NCI-H524 (cell line): ENCODE measurements at regions not wholly inside any gene's neighbourhood (a gene's known extent, or its start where the extent isn't known, plus 50 kb on each side); places are given as distances from the start of the nearest gene placed in this dataset.
"Not testable (repeated sequence)": the region's sequence is repeated elsewhere in the genome, so short reads cannot be mapped to it uniquely, and the experiment has no call there.

Source experiments
- DNase-seq, 2 experiments: peaks; one replicate each; lab custom pipeline; 2025; lab: John Stamatoyannopoulos, UW

DNA sequence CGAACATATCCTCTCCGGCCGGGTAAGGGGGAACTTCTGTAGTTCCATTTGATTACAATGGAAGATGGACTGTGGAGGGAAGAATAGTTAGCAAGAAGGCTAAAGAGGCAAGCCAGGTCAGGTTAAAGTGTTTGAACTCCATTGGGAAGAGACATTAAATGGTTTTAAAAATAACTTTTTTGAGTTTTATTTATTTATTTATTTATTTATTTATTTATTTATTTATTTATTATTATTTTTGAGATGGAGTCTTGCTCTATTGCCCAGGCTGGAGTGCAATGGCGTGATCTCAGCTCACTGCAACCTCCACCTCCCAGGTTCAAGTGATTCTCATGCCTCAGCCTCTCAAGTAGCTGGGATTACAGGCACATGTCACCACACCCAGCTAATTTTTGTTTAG lies 441.9 kb downstream of the TOX3 start:
- DNase-seq = not testable (repeated sequence)

DNA sequence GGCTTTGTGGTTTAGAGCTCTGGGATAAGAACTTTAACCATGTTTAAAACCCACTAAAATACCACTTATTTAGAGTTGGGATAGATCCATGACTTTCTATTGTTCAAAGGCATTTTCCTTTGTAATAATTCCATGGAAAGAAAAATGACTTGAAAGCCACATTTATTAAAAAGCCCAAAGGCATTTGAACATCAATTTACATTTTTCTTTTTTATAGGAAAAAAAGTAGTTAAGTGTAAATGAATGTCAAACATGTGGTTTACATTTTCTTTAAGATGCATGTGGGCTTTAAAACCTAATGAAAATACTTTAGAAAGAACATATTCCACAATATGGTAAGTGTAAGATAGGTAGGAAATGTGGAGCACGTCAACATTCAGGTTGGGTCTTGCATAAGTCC lies 443.2 kb downstream of the TOX3 start:
- no peak for DNase-seq

DNA sequence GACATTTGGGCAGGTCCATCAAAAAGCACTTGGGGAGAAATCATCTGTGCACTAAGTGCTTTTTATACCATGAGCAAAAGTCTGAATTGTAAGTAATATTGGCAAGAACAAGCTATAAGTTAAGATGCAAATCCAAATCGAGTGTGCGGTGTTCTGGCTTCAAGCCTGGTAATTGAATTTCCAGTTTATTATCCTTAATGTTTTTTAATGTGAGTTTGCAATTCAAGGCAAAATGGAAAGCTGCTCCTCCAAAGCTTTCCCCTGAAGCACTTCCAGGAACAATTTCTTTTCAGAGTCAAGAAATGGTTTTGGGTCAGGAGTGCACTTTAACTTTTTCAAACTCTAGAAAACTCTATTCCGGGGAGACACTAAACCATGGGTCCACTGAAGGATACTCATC lies 445.7 kb downstream of the TOX3 start:
- no peak for DNase-seq

DNA sequence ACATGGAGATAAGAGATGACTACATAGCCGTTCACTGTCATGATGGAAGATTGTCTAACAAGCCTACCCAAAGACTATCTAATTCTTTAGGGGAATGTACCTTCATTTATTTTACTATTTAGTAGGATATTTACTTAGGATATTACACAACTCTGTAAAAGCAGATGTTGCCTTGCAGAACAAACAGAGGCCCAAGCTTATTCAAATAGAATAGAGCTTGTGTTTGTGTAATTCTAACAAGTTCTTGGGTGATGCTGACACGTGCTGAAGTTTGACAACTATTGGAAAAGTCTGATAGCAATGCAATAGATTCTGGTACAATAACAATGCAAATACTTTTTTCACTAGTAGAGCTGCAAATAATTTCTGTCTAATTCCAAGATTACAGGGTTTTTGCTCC lies 447.6 kb downstream of the TOX3 start:
- DNase-seq = no peak

GRCh38 chr16:52095471-52095870 lies 451.5 kb downstream of the TOX3 start:
- peak in 1 of 2 experiments; percentile 2 for DNase-seq

DNA sequence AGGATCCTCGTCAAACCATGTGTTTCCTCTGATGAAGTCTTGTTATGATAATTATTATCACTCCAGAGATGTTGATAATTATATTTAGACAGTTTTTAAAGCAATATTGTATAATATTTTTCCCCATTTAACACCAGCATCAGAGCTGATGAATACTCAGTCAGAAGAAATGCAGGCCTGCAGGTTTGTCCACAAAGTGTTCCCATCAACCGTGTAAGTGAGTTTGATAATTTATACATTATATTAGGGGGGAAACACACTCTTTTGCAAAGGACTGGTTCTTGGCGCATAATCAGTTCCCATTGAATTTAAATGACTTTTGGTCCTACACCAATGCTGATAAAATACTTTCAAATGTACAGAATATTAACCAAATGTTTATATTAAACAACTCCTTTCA lies 454.8 kb downstream of the TOX3 start:
- no peak for DNase-seq

GRCh38 chr16:52090080-52090479 lies 456.9 kb downstream of the TOX3 start:
- no peak for DNase-seq

DNA sequence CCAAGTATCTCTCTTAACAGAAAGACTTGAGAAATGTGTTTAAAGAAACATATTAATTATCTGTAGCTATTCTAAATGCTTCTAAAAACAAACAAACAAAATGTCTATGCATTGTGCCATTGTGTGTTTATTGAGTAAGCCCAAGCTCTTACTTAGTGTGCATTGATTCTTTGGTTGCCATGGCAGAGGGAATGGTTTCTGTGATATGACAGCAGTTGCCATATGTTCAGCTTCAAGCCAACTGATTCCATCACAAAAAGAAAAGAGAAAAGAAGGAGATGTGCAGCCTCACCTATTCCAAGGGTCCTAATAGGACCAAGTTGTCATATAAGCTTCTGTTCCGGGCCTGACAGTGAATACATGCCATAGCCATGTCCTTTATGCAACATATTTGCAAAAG lies 457.5 kb downstream of the TOX3 start:
- DNase-seq = no peak

DNA sequence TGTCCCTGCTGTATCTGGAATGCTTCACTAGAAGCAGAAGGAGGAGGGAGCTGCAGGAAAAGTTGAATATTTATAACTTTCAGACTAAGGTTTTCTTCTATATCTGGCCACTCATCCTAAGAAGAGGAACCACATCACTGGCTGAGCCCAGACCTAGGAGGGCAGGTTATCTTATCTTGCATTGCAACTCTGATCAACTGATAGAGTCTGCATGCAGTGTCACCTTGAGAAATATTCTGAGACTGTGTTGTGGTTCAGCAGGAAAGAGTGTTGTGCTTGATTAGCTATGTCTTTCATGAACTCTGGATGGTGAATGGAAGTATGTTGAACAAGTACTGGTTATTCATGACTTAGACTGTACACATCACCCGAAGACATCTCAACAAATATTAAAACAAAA lies 460.0 kb downstream of the TOX3 start:
- DNase-seq = no peak

DNA sequence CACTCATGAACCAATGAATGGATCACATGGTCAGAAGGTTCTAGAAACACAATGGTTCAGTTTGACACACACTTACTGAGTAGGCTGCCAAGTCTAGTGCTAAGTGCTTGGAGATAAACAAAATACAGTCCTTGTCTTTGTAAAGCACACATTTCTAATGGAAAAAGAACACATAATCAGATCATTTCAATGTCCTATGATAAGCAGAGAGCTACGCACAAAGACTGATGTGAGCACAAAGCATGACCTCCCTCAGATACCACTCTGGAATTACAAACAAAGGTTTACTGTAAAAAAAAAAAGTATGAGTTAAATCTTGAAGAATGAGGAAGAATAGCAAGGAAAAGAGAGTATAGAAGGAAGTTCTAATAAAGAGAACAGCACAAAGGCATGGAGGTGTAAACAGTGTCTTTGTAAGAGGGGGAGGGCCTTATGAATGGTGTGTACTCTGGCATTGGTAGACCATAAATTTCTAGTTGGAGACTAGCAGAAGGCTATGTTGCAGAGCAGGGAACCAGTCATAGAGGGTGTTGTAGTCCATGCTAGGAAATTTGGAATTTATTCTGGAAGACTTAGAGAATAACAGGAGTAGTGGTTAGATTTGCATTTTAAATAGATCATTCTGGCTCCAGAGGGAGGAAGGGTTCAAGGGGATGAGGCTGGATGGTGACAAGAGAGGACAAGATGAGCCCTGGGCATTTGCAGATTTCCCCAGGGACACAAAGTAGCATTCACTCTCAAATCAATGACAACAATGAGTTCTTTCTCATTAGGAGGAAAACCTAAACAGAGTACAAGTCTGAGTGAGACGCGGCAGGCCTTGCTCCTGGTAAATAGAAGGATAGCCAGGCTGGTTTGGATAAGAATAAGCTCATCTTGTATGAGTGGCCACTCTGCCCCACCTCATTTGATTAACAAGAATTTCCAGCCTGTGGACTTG lies 468.0 kb downstream of the TOX3 start:
- no peak for DNase-seq

DNA sequence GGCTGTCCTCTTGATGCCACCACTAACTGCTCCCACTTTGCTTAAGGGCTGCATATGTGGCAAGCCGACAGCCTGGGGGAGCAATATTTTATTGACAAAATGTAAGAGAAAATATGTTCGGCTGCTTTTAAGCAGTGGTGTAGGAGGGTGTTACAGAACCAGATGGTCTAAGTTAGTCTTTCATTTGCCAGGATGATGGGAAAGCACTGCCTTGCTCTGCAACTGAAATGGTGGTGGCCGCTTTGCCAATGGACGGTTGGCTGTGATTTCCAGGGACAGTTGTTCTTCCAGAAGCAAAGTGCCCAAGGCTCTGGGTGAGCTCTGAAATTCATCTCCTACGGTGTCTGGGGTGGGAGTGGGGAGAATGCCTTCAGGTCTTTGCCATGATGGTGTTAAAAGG lies 469.3 kb downstream of the TOX3 start:
- DNase-seq = no peak

GRCh38 chr16:52076801-52077201 lies 470.1 kb downstream of the TOX3 start:
- DNase-seq = no peak

DNA sequence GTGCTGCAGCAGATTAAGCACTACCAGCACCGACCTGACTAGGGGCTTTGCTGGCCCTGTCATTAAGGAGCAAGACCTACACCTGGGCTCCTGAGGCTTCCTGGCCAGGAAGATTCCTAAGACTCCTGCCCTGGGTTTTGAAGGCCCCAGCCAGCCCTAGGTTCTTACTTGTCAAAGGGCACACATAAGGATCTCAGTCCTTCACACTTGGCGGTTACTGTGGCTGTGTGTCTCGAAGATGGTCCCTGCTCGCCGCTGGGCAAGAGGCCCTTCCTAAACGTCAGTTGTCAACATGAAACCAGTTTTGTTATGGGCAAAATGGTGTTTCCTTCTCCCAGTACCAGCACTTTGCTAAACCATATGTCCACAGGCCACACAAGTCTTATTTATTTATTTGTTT lies 470.6 kb downstream of the TOX3 start:
- no peak for DNase-seq

DNA sequence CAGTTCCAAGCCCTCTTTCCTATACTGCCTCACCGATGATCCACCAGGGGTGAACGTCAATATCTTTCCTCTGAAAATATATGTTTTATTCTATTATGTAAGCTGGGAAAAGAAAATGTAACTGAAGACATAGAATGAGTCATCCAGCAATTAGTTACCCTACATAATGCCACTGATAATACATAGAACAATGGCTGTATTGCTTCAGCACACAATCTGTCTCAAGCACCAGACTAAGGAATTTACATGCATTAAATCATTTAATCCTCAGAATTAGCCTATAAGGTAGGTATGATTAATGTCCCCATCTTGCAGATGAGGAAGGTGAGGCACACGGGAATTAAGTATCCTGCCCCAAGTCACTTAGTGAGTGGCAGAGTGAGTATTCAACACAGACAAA lies 472.8 kb downstream of the TOX3 start:
- DNase-seq = no peak

DNA sequence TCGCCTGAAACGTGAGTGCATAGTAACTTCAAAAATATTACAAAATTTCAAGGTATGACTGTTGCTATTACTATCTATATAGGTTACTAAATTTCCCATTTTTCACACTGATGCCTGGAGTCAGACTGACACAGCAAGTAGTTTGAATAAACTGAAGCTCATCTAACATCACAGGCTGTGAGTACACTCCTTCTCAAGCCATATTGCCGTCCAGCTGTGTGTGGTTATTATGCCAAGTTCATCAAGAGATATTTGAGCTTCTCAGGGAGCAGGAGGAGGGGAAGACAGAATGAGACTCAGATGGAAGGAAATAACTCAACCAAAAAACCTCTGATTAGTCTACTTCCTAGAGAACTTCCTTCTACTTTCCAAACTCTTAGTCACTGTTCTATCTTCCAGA lies 473.9 kb downstream of the TOX3 start:
- peak; percentile 61 to 79 for DNase-seq

DNA sequence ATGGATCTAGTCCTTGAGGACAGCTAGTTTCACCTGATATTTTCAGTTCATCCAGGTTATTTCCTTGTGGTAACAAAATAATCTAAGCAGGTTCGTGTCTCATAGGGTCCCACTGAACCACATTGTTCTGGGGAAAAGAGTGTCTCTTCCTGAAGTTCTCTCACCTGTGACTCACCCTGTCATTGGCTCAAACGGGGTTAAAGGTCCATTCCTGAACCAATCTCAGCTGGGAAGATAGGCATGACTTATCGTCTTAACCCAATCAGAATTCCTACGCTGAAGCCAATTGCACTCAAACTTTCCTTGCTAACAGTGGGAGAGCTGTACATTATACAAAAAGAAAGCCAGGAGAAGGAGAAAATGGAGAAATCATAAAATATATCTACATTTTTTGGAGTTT lies 475.8 kb downstream of the TOX3 start:
- DNase-seq = no peak

- no peak for DNase-seq
Observed at GRCh38 chr16:52070341-52071057, 476.4 kb downstream of the TOX3 start.

GRCh38 chr16:52069866-52070265 lies 477.1 kb downstream of the TOX3 start:
- peak in 1 of 2 experiments; percentile 68 for DNase-seq

DNA sequence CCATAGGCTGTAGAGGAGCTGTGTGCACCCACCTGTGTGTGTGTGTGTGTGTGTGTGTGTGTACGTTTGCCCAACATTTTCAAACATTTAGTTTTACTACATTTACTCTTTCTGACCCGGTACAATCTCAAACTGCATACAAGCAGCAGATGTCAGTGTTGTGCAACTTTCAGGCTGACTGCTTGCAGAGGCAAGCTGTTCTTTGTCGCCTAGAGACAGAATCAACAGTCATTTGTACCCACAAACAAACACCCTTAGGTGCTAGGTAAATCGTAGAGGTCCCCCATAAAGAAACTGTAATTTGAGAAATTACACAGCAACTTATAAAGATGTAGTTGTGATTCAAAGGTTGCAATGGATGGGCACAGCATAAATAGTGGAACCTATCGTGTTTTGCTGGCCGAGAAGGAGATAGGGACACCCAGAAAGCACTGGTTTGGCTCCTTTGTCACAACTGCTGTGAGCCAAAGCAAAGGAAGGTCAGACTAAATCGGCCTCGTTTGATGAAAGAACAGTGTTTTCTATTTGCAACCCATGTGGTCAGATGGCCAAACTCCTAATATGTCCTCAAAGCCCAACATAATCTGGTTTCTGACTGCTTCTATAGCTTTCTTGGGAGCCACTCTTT lies 478.4 kb downstream of the TOX3 start:
- DNase-seq = peak; percentile 6 to 56

GRCh38 chr16:52066962-52067361 lies 480.0 kb downstream of the TOX3 start:
- no peak for DNase-seq

DNA sequence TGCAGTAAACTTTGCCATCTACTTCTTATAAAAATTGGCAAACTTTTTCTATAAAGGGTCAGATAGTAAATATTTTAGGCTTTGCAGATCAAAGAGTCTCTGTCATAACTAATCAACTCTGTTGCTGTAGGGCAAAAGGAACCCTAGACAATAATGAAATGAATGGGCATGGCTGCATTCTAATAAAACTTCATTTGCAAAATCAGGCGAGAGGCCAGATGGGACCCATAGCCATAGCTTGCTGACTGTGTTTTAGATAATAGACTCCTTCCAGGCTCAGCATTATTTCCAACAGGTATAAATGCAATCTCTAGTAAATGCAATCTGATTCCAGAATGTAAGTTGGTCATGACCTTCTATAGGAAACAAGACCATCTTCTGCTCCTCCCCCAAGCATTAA lies 490.7 kb downstream of the TOX3 start:
- DNase-seq = no peak

DNA sequence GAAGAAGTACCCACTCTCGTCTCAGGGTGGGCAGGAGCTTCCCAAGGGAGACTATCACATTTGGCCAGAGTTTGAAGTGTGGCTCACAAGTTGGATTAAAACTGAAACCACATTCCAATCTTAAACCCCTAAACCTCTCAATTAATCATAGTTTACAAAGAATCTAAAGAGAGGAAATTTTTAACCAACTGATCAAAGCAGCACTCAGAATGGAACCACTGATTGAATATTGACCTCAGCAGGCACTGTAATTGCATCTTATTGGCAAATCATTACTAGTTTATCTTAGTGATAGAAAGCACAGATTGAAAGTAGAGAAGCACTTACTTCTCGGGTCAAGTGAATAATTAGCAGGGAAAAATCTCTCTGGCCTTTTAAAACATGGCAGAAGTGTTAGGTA lies 491.6 kb downstream of the TOX3 start:
- DNase-seq = no peak

DNA sequence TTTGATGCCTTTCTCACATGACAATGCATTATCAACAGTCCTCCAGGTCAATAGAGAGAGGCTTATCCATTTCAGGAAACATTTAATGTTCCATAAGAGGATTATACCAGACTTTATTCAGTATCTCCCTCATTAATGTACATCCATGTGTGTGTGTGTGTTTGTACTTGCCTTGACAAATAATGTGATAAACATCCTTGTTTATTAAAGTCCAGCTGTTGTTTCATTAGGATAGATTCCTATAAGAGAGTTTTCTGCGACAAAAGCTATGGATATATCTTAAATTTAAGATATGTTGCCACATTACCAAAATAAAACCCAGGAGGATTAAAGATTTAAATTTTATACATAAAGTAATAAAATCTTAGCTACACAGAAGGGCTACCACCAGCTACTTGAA lies 492.6 kb downstream of the TOX3 start:
- no peak for DNase-seq
